ENCODE measurements at regions not wholly inside any gene's neighbourhood (a gene's known extent, or its start where the extent isn't known, plus 50 kb on each side); places are given as distances from the start of the nearest gene placed in this dataset.
"Not testable (repeated sequence)": the region's sequence is repeated elsewhere in the genome, so short reads cannot be mapped to it uniquely, and the experiment has no call there.

- H3K9me2 ChIP-seq (replicated peaks; ENCODE audit: insufficient read depth, low read length); H3K27me3 ChIP-seq (ENCODE audit: low read length); H3K9ac ChIP-seq (ENCODE audit: low read length); H3F3A ChIP-seq (ENCODE audit: insufficient read depth); H3K36me3 ChIP-seq (ENCODE audit: low read length); H3K9me3 ChIP-seq (ENCODE audit: insufficient read depth, low read length); H4K20me1 ChIP-seq (ENCODE audit: low read depth, low read length); H3K4me3 ChIP-seq (ENCODE audit: insufficient read depth, low read length, poor library complexity, severe bottlenecking); H3K79me2 ChIP-seq (ENCODE audit: insufficient read depth, low read length); H2AFZ ChIP-seq (ENCODE audit: low read depth, low read length, severe bottlenecking); H3K27ac ChIP-seq (ENCODE audit: low read depth, low read length); H3K4me2 ChIP-seq (ENCODE audit: low read depth, low read length, poor library complexity, severe bottlenecking): not testable (repeated sequence)
Observed at GRCh38 chr7:65563333-65563732, 189.7 kb downstream of the ZNF92 start.

GRCh38 chr7:65568226-65568625, 194.6 kb downstream of the ZNF92 start:
- H3K9me3 ChIP-seq (ENCODE audit: insufficient read depth, low read length); H3K27me3 ChIP-seq (ENCODE audit: low read length); H3K79me2 ChIP-seq (ENCODE audit: insufficient read depth, low read length); H3K4me3 ChIP-seq (ENCODE audit: insufficient read depth, low read length, poor library complexity, severe bottlenecking); H3K27ac ChIP-seq (ENCODE audit: low read depth, low read length); H4K20me1 ChIP-seq (ENCODE audit: low read depth, low read length); H3K9ac ChIP-seq (ENCODE audit: low read length); H3K4me2 ChIP-seq (ENCODE audit: low read depth, low read length, poor library complexity, severe bottlenecking); H3F3A ChIP-seq (ENCODE audit: insufficient read depth); H2AFZ ChIP-seq (ENCODE audit: low read depth, low read length, severe bottlenecking); H3K36me3 ChIP-seq (ENCODE audit: low read length); H3K9me2 ChIP-seq (replicated peaks; ENCODE audit: insufficient read depth, low read length): not testable (repeated sequence)

- not testable (repeated sequence) for H3K9ac ChIP-seq (ENCODE audit: low read length); H3K27ac ChIP-seq (ENCODE audit: low read depth, low read length); H3K9me2 ChIP-seq (replicated peaks; ENCODE audit: insufficient read depth, low read length); H4K20me1 ChIP-seq (ENCODE audit: low read depth, low read length); H2AFZ ChIP-seq (ENCODE audit: low read depth, low read length, severe bottlenecking); H3K27me3 ChIP-seq (ENCODE audit: low read length); H3K4me2 ChIP-seq (ENCODE audit: low read depth, low read length, poor library complexity, severe bottlenecking); H3K9me3 ChIP-seq (ENCODE audit: insufficient read depth, low read length); H3K36me3 ChIP-seq (ENCODE audit: low read length); H3F3A ChIP-seq (ENCODE audit: insufficient read depth); H3K4me3 ChIP-seq (ENCODE audit: insufficient read depth, low read length, poor library complexity, severe bottlenecking); H3K79me2 ChIP-seq (ENCODE audit: insufficient read depth, low read length)
Observed at GRCh38 chr7:65570990-65571389, 197.3 kb downstream of the ZNF92 start.

- H3K9me2 ChIP-seq (replicated peaks; ENCODE audit: insufficient read depth, low read length); H3F3A ChIP-seq (ENCODE audit: insufficient read depth); H3K36me3 ChIP-seq (ENCODE audit: low read length); H3K9me3 ChIP-seq (ENCODE audit: insufficient read depth, low read length); H3K27ac ChIP-seq (ENCODE audit: low read depth, low read length); H2AFZ ChIP-seq (ENCODE audit: low read depth, low read length, severe bottlenecking); H4K20me1 ChIP-seq (ENCODE audit: low read depth, low read length); H3K27me3 ChIP-seq (ENCODE audit: low read length); H3K79me2 ChIP-seq (ENCODE audit: insufficient read depth, low read length): not testable (repeated sequence)
- Histone ChIP-seq H3K4me2 (ENCODE audit: low read depth, low read length, poor library complexity, severe bottlenecking) (peak overlapping the region; percentile 45), H3K9ac (ENCODE audit: low read length) (0 out of 2 replicates have a peak overlapping the region, but pooled peaks have one; percentile 11), H3K4me3 (ENCODE audit: insufficient read depth, low read length, poor library complexity, severe bottlenecking) (peak overlapping the region; percentile 40)
Observed at GRCh38 chr7:65572581-65572980, 198.9 kb downstream of the ZNF92 start.

GRCh38 chr7:65576370-65576769, 202.7 kb downstream of the ZNF92 start:
- not testable (repeated sequence) for H3K9me2 ChIP-seq (replicated peaks; ENCODE audit: insufficient read depth, low read length); H3K27me3 ChIP-seq (ENCODE audit: low read length); H3F3A ChIP-seq (ENCODE audit: insufficient read depth); H3K9ac ChIP-seq (ENCODE audit: low read length); H3K27ac ChIP-seq (ENCODE audit: low read depth, low read length); H3K36me3 ChIP-seq (ENCODE audit: low read length); H3K4me3 ChIP-seq (ENCODE audit: insufficient read depth, low read length, poor library complexity, severe bottlenecking); H3K4me2 ChIP-seq (ENCODE audit: low read depth, low read length, poor library complexity, severe bottlenecking); H2AFZ ChIP-seq (ENCODE audit: low read depth, low read length, severe bottlenecking); H3K79me2 ChIP-seq (ENCODE audit: insufficient read depth, low read length); H3K9me3 ChIP-seq (ENCODE audit: insufficient read depth, low read length); H4K20me1 ChIP-seq (ENCODE audit: low read depth, low read length)

GRCh38 chr7:65582518-65583119, 209.0 kb downstream of the ZNF92 start:
- H3K9me2 ChIP-seq (replicated peaks; ENCODE audit: insufficient read depth, low read length); H3K79me2 ChIP-seq (ENCODE audit: insufficient read depth, low read length); H3K9me3 ChIP-seq (ENCODE audit: insufficient read depth, low read length); H2AFZ ChIP-seq (ENCODE audit: low read depth, low read length, severe bottlenecking); H3F3A ChIP-seq (ENCODE audit: insufficient read depth); H3K27ac ChIP-seq (ENCODE audit: low read depth, low read length); H3K36me3 ChIP-seq (ENCODE audit: low read length); H4K20me1 ChIP-seq (ENCODE audit: low read depth, low read length); H3K4me2 ChIP-seq (ENCODE audit: low read depth, low read length, poor library complexity, severe bottlenecking); H3K4me3 ChIP-seq (ENCODE audit: insufficient read depth, low read length, poor library complexity, severe bottlenecking); H3K9ac ChIP-seq (ENCODE audit: low read length); H3K27me3 ChIP-seq (ENCODE audit: low read length): not testable (repeated sequence)

- not testable (repeated sequence) for H3K27me3 ChIP-seq (ENCODE audit: low read length); H3K9me2 ChIP-seq (replicated peaks; ENCODE audit: insufficient read depth, low read length); H3K9me3 ChIP-seq (ENCODE audit: insufficient read depth, low read length); H3F3A ChIP-seq (ENCODE audit: insufficient read depth); H4K20me1 ChIP-seq (ENCODE audit: low read depth, low read length); H3K4me3 ChIP-seq (ENCODE audit: insufficient read depth, low read length, poor library complexity, severe bottlenecking); H2AFZ ChIP-seq (ENCODE audit: low read depth, low read length, severe bottlenecking); H3K27ac ChIP-seq (ENCODE audit: low read depth, low read length); H3K4me2 ChIP-seq (ENCODE audit: low read depth, low read length, poor library complexity, severe bottlenecking); H3K9ac ChIP-seq (ENCODE audit: low read length); H3K79me2 ChIP-seq (ENCODE audit: insufficient read depth, low read length); H3K36me3 ChIP-seq (ENCODE audit: low read length)
Observed at GRCh38 chr7:65602495-65602894, 228.8 kb downstream of the ZNF92 start.
